ENCODE measurements at regions not wholly inside any gene's neighbourhood (a gene's known extent, or its start where the extent isn't known, plus 50 kb on each side); places are given as distances from the start of the nearest gene placed in this dataset.

- no TSS peak for BruUV-seq (replicated peaks)
Measured at GRCh38 chr3:86547692-86548091, 443.3 kb downstream of the VGLL3 start.

DNA sequence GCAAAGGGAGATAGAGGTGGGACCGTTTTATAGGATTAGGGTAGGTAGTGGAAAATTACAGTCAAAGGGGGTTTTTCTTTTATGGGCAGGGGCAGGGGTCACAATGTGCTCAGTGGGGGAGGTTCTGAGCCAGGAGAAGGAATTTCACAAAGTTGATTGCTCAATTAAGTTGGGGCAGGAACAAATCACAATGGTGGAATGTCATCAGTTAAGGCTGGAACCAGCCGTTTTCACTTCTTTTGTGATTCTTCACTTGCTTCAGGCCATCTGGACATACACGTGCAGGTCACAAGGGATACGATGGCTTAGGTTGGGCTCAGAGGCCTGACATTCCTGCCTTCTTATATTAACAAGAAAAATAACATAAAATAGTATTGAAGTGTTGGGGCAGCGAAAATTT is 453.8 kb downstream of the VGLL3 start:
- no peak for TF ChIP-seq EZH2phosphoT487 (IDR thresholded peaks at IDR 0.05; ENCODE audit: borderline replicate concordance, low read depth, low read length)
- TF ChIP-seq, protein P1, sequence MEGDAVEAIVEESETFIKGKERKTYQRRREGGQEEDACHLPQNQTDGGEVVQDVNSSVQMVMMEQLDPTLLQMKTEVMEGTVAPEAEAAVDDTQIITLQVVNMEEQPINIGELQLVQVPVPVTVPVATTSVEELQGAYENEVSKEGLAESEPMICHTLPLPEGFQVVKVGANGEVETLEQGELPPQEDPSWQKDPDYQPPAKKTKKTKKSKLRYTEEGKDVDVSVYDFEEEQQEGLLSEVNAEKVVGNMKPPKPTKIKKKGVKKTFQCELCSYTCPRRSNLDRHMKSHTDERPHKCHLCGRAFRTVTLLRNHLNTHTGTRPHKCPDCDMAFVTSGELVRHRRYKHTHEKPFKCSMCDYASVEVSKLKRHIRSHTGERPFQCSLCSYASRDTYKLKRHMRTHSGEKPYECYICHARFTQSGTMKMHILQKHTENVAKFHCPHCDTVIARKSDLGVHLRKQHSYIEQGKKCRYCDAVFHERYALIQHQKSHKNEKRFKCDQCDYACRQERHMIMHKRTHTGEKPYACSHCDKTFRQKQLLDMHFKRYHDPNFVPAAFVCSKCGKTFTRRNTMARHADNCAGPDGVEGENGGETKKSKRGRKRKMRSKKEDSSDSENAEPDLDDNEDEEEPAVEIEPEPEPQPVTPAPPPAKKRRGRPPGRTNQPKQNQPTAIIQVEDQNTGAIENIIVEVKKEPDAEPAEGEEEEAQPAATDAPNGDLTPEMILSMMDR (conservative IDR thresholded peaks at IDR 0.05; ENCODE audit: low read length), result no peak
- no peak overlapping the region for H3K4me2 ChIP-seq (ENCODE audit: low read length)
- H3K4me3 ChIP-seq (ENCODE audit: low read depth, low read length, poor library complexity, severe bottlenecking), result no peak overlapping the region
- no peaks in the 10 kb centered on the region for H3K36me3 ChIP-seq (ENCODE audit: insufficient read depth, low read length)
- ChIA-PET CTCF (ENCODE audit: unreplicated experiment) (no interaction called here), POLR2A (no interaction called here)
- no peak for DNase-seq (ENCODE audit: low spot score)
- no TSS peak for BruUV-seq (replicated peaks)
- no peaks in the 10 kb centered on the region for H3K79me2 ChIP-seq (ENCODE audit: insufficient read depth, low read depth, low read length)
- H3K4me1 ChIP-seq (ENCODE audit: insufficient read depth, low read length, poor library complexity, severe bottlenecking), result no peaks in the 10 kb centered on the region
- intact Hi-C loops (cut with micrococcal nuclease; ENCODE audit: unreplicated experiment), result no loop called here
- no peaks in the 10 kb centered on the region for H3K9me2 ChIP-seq (ENCODE audit: insufficient read depth, low read length)
- H2AFZ ChIP-seq (ENCODE audit: low read length), result no peak overlapping the region
- no peaks in the 10 kb centered on the region for H4K20me1 ChIP-seq (ENCODE audit: insufficient read depth, low read length)
- H3K9me3 ChIP-seq (ENCODE audit: low read length), result no peaks in the 10 kb centered on the region
- no peak overlapping the region for H3K27ac ChIP-seq (ENCODE audit: low read depth, low read length, poor library complexity, severe bottlenecking)

More at GRCh38 chr3:86547692-86548091, 443.3 kb downstream of the VGLL3 start:
- Histone ChIP-seq H3K9me3 (ENCODE audit: low read length) (no peaks in the 10 kb centered on the region), H3K4me1 (ENCODE audit: insufficient read depth, low read length, poor library complexity, severe bottlenecking) (no peaks in the 10 kb centered on the region), H3K27ac (ENCODE audit: low read depth, low read length, poor library complexity, severe bottlenecking) (no peak overlapping the region), H2AFZ (ENCODE audit: low read length) (no peak overlapping the region), H3K9me2 (ENCODE audit: insufficient read depth, low read length) (no peaks in the 10 kb centered on the region), H3K4me2 (ENCODE audit: low read length) (no peak overlapping the region), H3K4me3 (ENCODE audit: low read depth, low read length, poor library complexity, severe bottlenecking) (no peak overlapping the region), H3K79me2 (ENCODE audit: insufficient read depth, low read depth, low read length) (no peaks in the 10 kb centered on the region), H4K20me1 (ENCODE audit: insufficient read depth, low read length) (no peaks in the 10 kb centered on the region), H3K36me3 (ENCODE audit: insufficient read depth, low read length) (no peaks in the 10 kb centered on the region)
- ChIA-PET CTCF (ENCODE audit: unreplicated experiment) (no interaction called here), POLR2A (interaction anchor here (0.6 kb wide), 1 partner anchor 16 kb away, joined by 3 read pairs; no protein-coding TSS in a partner anchor)
- TF ChIP-seq, protein P1 (conservative IDR thresholded peaks at IDR 0.05; ENCODE audit: low read length), result no peak
- no peak for DNase-seq (ENCODE audit: low spot score)
- intact Hi-C loops (cut with micrococcal nuclease; ENCODE audit: unreplicated experiment), result no loop called here

- no peaks in the 10 kb centered on the region for H4K20me1 ChIP-seq (ENCODE audit: insufficient read depth, low read length)
- no TSS peak for BruUV-seq (replicated peaks)
- H2AFZ ChIP-seq (ENCODE audit: low read length), result no peak overlapping the region
- ChIA-PET POLR2A (no interaction called here), CTCF (ENCODE audit: unreplicated experiment) (no interaction called here)
- intact Hi-C loops (cut with micrococcal nuclease; ENCODE audit: unreplicated experiment), result no loop called here
- H3K27ac ChIP-seq (ENCODE audit: low read depth, low read length, poor library complexity, severe bottlenecking), result no peak overlapping the region
- H3K9me3 ChIP-seq (ENCODE audit: low read length), result no peaks in the 10 kb centered on the region
- DNase-seq (ENCODE audit: low spot score), result no peak
- H3K9me2 ChIP-seq (ENCODE audit: insufficient read depth, low read length), result no peaks in the 10 kb centered on the region
- H3K4me3 ChIP-seq (ENCODE audit: low read depth, low read length, poor library complexity, severe bottlenecking), result no peak overlapping the region
- no peak for TF ChIP-seq EZH2phosphoT487 (IDR thresholded peaks at IDR 0.05; ENCODE audit: borderline replicate concordance, low read depth, low read length)
- TF ChIP-seq, protein P1 (conservative IDR thresholded peaks at IDR 0.05; ENCODE audit: low read length), result no peak
- H3K79me2 ChIP-seq (ENCODE audit: insufficient read depth, low read depth, low read length), result no peaks in the 10 kb centered on the region
- H3K4me2 ChIP-seq (ENCODE audit: low read length), result no peak overlapping the region
- H3K4me1 ChIP-seq (ENCODE audit: insufficient read depth, low read length, poor library complexity, severe bottlenecking), result no peaks in the 10 kb centered on the region
- H3K36me3 ChIP-seq (ENCODE audit: insufficient read depth, low read length), result no peaks in the 10 kb centered on the region
Measured at GRCh38 chr3:86519819-86520218, 471.1 kb downstream of the VGLL3 start.

Measured in OCI-LY7 (cell line).